Fibroblast of lung (primary cell): ENCODE measurements at regions not wholly inside any gene's neighbourhood (a gene's known extent, or its start where the extent isn't known, plus 50 kb on each side); places are given as distances from the start of the nearest gene placed in this dataset.
A peak's percentile ranks its signal among the peaks of the same experiment; 100 is the strongest.

ENCODE experiments used
- DNase-seq, 2 donors: peaks; one replicate each; pipeline versions ENCODE4 v3.0.0 to v3.0.0-alpha.2; 2010; ENCODE audit warnings: low read depth in 2 of 2
- H2AFZ ChIP-seq: 2 replicates; pipeline ENCODE4 v1.5.1; 2012; ENCODE audit warnings: low read length, control low read depth, inconsistent platforms
- H3K27ac ChIP-seq: 2 replicates; pipeline ENCODE4 v1.5.1; 2011; ENCODE audit warnings: low read length, control low read depth; ENCODE audit not compliant: insufficient read depth
- H3K27me3 ChIP-seq: 2 replicates; pipeline ENCODE4 v1.5.1; 2011; ENCODE audit warnings: mild to moderate bottlenecking, low read length; ENCODE audit not compliant: control insufficient read depth, insufficient read depth
- H3K36me3 ChIP-seq: 2 replicates; pipeline ENCODE4 v1.5.1; 2011; ENCODE audit warnings: low read length; ENCODE audit not compliant: control insufficient read depth, insufficient read depth
- H3K4me1 ChIP-seq: 2 replicates; pipeline ENCODE4 v1.5.1; 2011; ENCODE audit warnings: low read length; ENCODE audit not compliant: control insufficient read depth, insufficient read depth; ENCODE audit errors: extremely low read depth
- H3K4me2 ChIP-seq: 2 replicates; pipeline ENCODE4 v1.5.1; 2011; ENCODE audit warnings: low read length, control low read depth; ENCODE audit not compliant: insufficient read depth; ENCODE audit errors: extremely low read depth
- H3K4me3 ChIP-seq, 4 experiments: fragments of 200-600 bp in 1 of 4; sonication (generic) in 1 of 4; replicated peaks in 1 of 4; 2 replicates each; pipeline ENCODE4 v1.5.1; 2011 to 2016; ENCODE audit warnings: low read length in 4 of 4, low read depth in 3 of 4, mild to moderate bottlenecking in 3 of 4, control low read depth in 2 of 4, inconsistent platforms in 1 of 4, mixed read lengths in 1 of 4; ENCODE audit not compliant: insufficient read depth in 1 of 4; ENCODE audit errors: control extremely low read depth in 1 of 4
- H3K79me2 ChIP-seq: 2 replicates; pipeline ENCODE4 v1.5.1; 2012; ENCODE audit warnings: mild to moderate bottlenecking, low read length, inconsistent platforms; ENCODE audit not compliant: control insufficient read depth, insufficient read depth
- H3K9ac ChIP-seq: 2 replicates; pipeline ENCODE4 v1.5.1; 2011; ENCODE audit warnings: mild to moderate bottlenecking, low read length, control low read depth; ENCODE audit not compliant: insufficient read depth
- H3K9me3 ChIP-seq: 2 replicates; pipeline ENCODE4 v1.5.1; 2012; ENCODE audit warnings: low read depth, low read length; ENCODE audit not compliant: control insufficient read depth, insufficient read depth
- H4K20me1 ChIP-seq: 2 replicates; pipeline ENCODE4 v1.5.1; 2011; ENCODE audit warnings: low read length; ENCODE audit not compliant: control insufficient read depth, insufficient read depth; ENCODE audit errors: extremely low read depth
- EZH2 ChIP-seq: IDR thresholded peaks from 2 replicates; pipeline ENCODE4 v1.5.1; 2012; ENCODE audit warnings: low read length, control low read depth, mild to moderate bottlenecking; ENCODE audit errors: missing control alignments
- TF ChIP-seq, protein P1 (sequence below), 2 donors: IDR thresholded peaks in 1 of 2; conservative IDR thresholded peaks in 1 of 2; 1 replicate in 1 of 2; 2 replicates in 1 of 2; pipeline ENCODE4 v1.5.1; 2011 to 2012; ENCODE audit warnings: low read length in 2 of 2, control low read depth in 1 of 2, inconsistent platforms in 1 of 2, low read depth in 1 of 2, mild to moderate bottlenecking in 1 of 2

DNA sequence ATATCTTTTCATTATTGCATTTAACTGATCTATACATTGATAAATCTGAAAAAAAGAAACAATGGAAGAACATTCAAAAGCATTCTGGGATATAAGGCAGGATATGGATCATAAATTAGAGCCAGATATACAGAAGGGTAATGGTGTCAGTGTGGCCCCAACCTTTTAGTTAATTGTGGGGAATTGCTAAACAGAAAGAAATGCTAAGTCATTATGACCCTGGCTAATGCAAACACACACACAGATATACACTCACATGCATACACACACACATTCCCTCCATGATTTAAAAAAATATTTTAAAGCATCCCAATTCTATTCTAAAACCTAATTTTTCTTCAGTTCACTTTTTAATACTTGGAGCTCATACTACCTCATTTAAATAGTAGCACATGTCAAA lies 404.5 kb downstream of the BCAT1 start:
- Histone ChIP-seq H3K79me2 (peaks cover 46% of the 10 kb centered on the region), H3K4me1 (peaks cover 3% of the 10 kb centered on the region), H3K36me3 (no peaks in the 10 kb centered on the region), H3K27me3 (no peaks in the 10 kb centered on the region), H4K20me1 (no peaks in the 10 kb centered on the region), H3K27ac (no peak overlapping the region), H2AFZ (no peak overlapping the region), H3K4me2 (no peak overlapping the region), H3K9ac (no peak overlapping the region), H3K9me3 (no peaks in the 10 kb centered on the region), H3K4me3 (no peak overlapping the region)
- DNase-seq = peak in 1 of 2 donors; percentile 45
- TF ChIP-seq EZH2 = no peak
- TF ChIP-seq, protein P1, sequence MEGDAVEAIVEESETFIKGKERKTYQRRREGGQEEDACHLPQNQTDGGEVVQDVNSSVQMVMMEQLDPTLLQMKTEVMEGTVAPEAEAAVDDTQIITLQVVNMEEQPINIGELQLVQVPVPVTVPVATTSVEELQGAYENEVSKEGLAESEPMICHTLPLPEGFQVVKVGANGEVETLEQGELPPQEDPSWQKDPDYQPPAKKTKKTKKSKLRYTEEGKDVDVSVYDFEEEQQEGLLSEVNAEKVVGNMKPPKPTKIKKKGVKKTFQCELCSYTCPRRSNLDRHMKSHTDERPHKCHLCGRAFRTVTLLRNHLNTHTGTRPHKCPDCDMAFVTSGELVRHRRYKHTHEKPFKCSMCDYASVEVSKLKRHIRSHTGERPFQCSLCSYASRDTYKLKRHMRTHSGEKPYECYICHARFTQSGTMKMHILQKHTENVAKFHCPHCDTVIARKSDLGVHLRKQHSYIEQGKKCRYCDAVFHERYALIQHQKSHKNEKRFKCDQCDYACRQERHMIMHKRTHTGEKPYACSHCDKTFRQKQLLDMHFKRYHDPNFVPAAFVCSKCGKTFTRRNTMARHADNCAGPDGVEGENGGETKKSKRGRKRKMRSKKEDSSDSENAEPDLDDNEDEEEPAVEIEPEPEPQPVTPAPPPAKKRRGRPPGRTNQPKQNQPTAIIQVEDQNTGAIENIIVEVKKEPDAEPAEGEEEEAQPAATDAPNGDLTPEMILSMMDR (conservative IDR thresholded peaks at IDR 0.05 in 1 of 2, IDR thresholded peaks at IDR 0.05 in 1 of 2; ENCODE audit: low read depth in 1 of 2, low read length in 2 of 2) = no peak

DNA sequence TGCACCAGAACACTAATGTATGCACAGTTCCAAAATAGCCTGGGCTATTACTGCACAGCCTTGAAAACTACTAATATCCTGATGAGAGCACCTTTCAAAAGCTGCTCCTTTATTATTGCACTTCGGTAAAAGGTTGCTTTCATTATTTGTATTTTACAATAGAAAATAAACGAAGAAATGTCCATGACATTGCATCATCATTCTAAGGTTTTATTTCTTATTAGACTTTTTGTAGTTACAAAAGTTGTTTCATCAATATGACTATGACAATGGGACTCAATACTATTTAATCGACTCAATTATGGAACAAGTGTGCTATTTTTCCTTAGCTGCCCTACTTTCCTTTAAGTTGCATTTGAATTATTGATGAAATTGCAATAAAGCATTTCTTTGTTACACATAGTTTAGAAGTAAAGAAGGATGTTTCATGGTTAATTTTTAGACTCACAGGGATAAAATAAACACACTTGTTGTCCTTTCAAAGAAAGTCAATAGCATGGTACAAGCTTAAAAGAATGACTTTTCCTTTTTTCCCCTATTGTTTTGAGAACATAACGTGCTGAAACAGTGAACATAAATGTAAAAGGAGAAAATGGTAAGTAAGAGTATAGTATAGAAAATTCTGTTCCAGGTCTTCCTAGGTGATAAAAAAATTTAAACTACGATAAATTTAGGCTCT lies 407.6 kb downstream of the BCAT1 start:
- H3K4me1 ChIP-seq = peaks cover 18% of the 10 kb centered on the region
- H3K4me3 ChIP-seq = no peak overlapping the region
- no peak for DNase-seq
- H3K9me3 ChIP-seq = no peaks in the 10 kb centered on the region
- H3K27me3 ChIP-seq = no peaks in the 10 kb centered on the region
- peak overlapping the region; percentile 56 for H3K4me2 ChIP-seq
- no peak overlapping the region for H3K27ac ChIP-seq
- TF ChIP-seq EZH2 = no peak
- TF ChIP-seq, protein P1 (conservative IDR thresholded peaks at IDR 0.05 in 1 of 2, IDR thresholded peaks at IDR 0.05 in 1 of 2; ENCODE audit: low read depth in 1 of 2, low read length in 2 of 2) = no peak
- no peaks in the 10 kb centered on the region for H4K20me1 ChIP-seq
- H3K36me3 ChIP-seq = no peaks in the 10 kb centered on the region
- H3K79me2 ChIP-seq = peaks cover 42% of the 10 kb centered on the region
- H2AFZ ChIP-seq = no peak overlapping the region
- H3K9ac ChIP-seq = no peak overlapping the region

DNA sequence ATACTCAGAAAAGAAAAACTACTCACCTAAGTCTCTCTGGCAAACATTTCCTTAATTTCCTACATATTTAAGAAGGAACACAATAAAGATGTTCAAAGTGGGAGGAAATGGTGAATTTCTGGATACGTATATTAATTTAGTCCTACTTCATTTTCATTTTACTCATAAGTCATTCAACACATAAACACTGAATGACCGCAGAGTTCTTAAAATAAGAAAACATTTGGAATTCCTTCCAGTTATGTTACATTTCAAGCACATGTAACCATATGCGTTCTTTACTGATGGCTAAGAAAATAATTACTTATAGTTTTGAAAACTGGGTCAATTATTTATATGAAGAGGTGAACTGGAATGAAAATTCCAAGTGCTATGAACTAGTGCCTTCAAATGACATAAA lies 409.3 kb downstream of the BCAT1 start:
- Histone ChIP-seq H2AFZ (no peak overlapping the region), H3K79me2 (peaks cover 43% of the 10 kb centered on the region), H4K20me1 (no peaks in the 10 kb centered on the region), H3K4me2 (peak overlapping the region; percentile 76), H3K9me3 (no peaks in the 10 kb centered on the region), H3K4me1 (peaks cover 18% of the 10 kb centered on the region), H3K9ac (no peak overlapping the region), H3K27me3 (no peaks in the 10 kb centered on the region), H3K27ac (peak overlapping the region; percentile 28), H3K4me3 (no peak overlapping the region), H3K36me3 (no peaks in the 10 kb centered on the region)
- TF ChIP-seq EZH2 = no peak
- TF ChIP-seq, protein P1 (conservative IDR thresholded peaks at IDR 0.05 in 1 of 2, IDR thresholded peaks at IDR 0.05 in 1 of 2; ENCODE audit: low read depth in 1 of 2, low read length in 2 of 2) = no peak
- peak in 1 of 2 donors; percentile 69 for DNase-seq
